ENCODE measurements at regions not wholly inside any gene's neighbourhood (a gene's known extent, or its start where the extent isn't known, plus 50 kb on each side); places are given as distances from the start of the nearest gene placed in this dataset.

GRCh38 chr18:73087282-73087977 is 219.6 kb upstream of the NETO1 start:
- Histone ChIP-seq H2BK5ac (ENCODE audit: insufficient read length, low read length) (no peak overlapping the region), H2BK120ac (ENCODE audit: low read depth, low read length, poor library complexity, severe bottlenecking) (no peak overlapping the region), H2AFZ (ENCODE audit: low read length) (no peak overlapping the region), H4K20me1 (ENCODE audit: control insufficient read depth, insufficient read depth, insufficient read length) (no peaks in the 10 kb centered on the region), H2AK5ac (ENCODE audit: insufficient read length, low read length) (no peak overlapping the region), H4K5ac (ENCODE audit: insufficient read length, low read depth, low read length) (no peak overlapping the region), H3K18ac (ENCODE audit: insufficient read length, low read depth, low read length) (no peak overlapping the region), H3K9ac (ENCODE audit: extremely low read depth, insufficient read length, low read length) (no peak overlapping the region), H2BK15ac (ENCODE audit: low read depth, low read length) (no peak overlapping the region), H3K23me2 (ENCODE audit: insufficient read length, low read depth, low read length, poor library complexity, severe bottlenecking) (no peaks in the 10 kb centered on the region), H3K23ac (ENCODE audit: insufficient read length, low read depth, low read length) (no peak overlapping the region), H3K79me1 (ENCODE audit: insufficient read depth, low read depth, low read length, poor library complexity, severe bottlenecking) (no peaks in the 10 kb centered on the region), H3K4me2 (ENCODE audit: insufficient read depth, insufficient read length, low read length) (no peak overlapping the region), H4K8ac (replicated peaks; ENCODE audit: insufficient read length, low read depth, low read length) (no peak overlapping the region), H3K14ac (ENCODE audit: insufficient read depth, low read length) (no peak overlapping the region), H3K4ac (ENCODE audit: low read depth, low read length) (no peak overlapping the region), H3K56ac (ENCODE audit: insufficient read length, low read depth, low read length) (no peak overlapping the region), H3T11ph (ENCODE audit: low read length) (no peak overlapping the region), H3K27me3 (ENCODE audit: insufficient read depth, low read length) (no peaks in the 10 kb centered on the region), H3K27ac (ENCODE audit: insufficient read length, low read depth, low read length) (no peak overlapping the region), H3K9me3 (ENCODE audit: control insufficient read depth, low read depth, low read length) (no peaks in the 10 kb centered on the region), H3K79me2 (ENCODE audit: insufficient read depth, low read length) (no peaks in the 10 kb centered on the region), H2BK12ac (ENCODE audit: insufficient read length, low read depth, low read length) (no peak overlapping the region), H4K91ac (ENCODE audit: insufficient read length, low read depth, low read length) (no peak overlapping the region), H3K4me1 (ENCODE audit: insufficient read depth, low read length) (no peaks in the 10 kb centered on the region), H2BK20ac (ENCODE audit: low read depth, low read length, poor library complexity, severe bottlenecking) (no peak overlapping the region)
- WGBS (ENCODE audit: extremely low coverage, insufficient read length, low lambda C conversion rate): no CpG with 5 or more reads among the region's 8 CpGs
- no peaks in the 10 kb centered on the region for H3K27me3 Mint-ChIP-seq (ENCODE audit: low read depth)
- peaks cover 0 to 4% (median 4%) of the 10 kb centered on the region in 3 experiments; a peak in 1 of 7 replicates for H3K36me3 Mint-ChIP-seq (ENCODE audit: insufficient read depth in 1 of 3, low read depth in 3 of 3)
- no peak for DNase-seq
- no peak overlapping the region for H3K27ac Mint-ChIP-seq
- H3K4me1 Mint-ChIP-seq: no peaks in the 10 kb centered on the region
- no peak for TF ChIP-seq CTCF (conservative IDR thresholded peaks at IDR 0.05)
- no peak overlapping the region for H3K4me3 Mint-ChIP-seq
- peaks cover 3 to 11% of the 10 kb centered on the region in 2 experiments; a peak in 4 of 5 replicates for H3K9me3 Mint-ChIP-seq

All from H9 (cell line).